ENCODE measurements at regions not wholly inside any gene's neighbourhood (a gene's known extent, or its start where the extent isn't known, plus 50 kb on each side); places are given as distances from the start of the nearest gene placed in this dataset.

DNA sequence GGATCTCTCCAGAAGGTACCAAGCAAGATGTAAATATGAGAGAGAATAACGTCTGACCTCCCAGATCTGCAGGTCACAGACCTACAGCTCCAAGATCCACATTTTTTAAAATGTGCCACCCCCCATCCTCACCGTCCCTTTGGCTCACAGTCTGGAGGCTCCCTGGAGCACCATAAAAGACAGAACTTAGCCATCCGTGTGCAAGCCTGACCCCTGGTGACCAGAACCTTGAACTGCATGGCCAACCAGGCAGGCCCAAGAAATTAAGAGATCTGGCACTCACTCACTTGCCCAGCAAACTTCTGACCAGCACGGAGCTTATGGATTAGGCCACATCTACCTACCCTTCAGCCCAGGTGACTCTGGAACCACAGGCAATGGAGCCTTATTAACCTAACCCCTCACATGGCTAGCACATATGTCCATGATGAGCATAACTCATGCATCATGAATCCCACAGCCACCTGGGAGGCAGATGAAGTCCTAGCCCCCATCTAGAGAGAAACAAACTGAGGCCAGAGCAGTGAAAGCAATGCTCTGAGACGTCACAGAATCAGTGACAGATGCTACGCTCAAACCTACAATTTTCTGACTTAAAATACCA lies 275.3 kb downstream of the UACA start:
- Histone ChIP-seq H3K36me3 (ENCODE audit: insufficient read depth, low read length) (no peaks in the 10 kb centered on the region), H3K9me3 (ENCODE audit: insufficient read depth, low read depth, low read length) (no peaks in the 10 kb centered on the region), H3K9ac (ENCODE audit: low read depth, low read length) (no peak overlapping the region), H3K27me3 (ENCODE audit: insufficient read depth, low read length) (no peaks in the 10 kb centered on the region), H3K27ac (ENCODE audit: low read depth, low read length) (no peak overlapping the region), H3K4me1 (ENCODE audit: insufficient read depth, low read length) (no peaks in the 10 kb centered on the region), H3K4me3 (ENCODE audit: low read length) (no peak overlapping the region)
- 35% methylated on average over 6 of the region's 6 CpGs for WGBS

DNA sequence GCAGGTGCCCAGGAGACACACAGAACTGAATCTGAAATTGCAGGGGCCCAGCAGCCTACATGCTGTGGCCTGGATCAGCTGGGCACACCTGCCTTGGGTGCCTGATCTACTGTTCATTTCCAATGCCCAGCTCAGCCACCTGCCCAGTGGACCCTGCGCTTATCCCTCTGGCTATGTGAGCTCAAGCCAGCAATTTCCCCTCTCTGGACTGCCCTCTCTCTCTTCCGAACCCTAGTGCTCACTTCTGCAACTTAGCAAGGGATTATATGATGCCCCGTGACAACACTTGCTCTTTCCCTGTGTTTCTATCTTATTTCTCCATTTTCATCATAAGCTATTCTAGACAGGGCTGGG lies 276.0 kb downstream of the UACA start:
- H3K9me3 ChIP-seq (ENCODE audit: insufficient read depth, low read depth, low read length) = no peaks in the 10 kb centered on the region
- 94% methylated on average over 3 of the region's 3 CpGs for WGBS
- H3K9ac ChIP-seq (ENCODE audit: low read depth, low read length) = no peak overlapping the region
- H3K27ac ChIP-seq (ENCODE audit: low read depth, low read length) = no peak overlapping the region
- no peaks in the 10 kb centered on the region for H3K27me3 ChIP-seq (ENCODE audit: insufficient read depth, low read length)
- no peaks in the 10 kb centered on the region for H3K36me3 ChIP-seq (ENCODE audit: insufficient read depth, low read length)
- no peaks in the 10 kb centered on the region for H3K4me1 ChIP-seq (ENCODE audit: insufficient read depth, low read length)
- no peak overlapping the region for H3K4me3 ChIP-seq (ENCODE audit: low read length)

DNA sequence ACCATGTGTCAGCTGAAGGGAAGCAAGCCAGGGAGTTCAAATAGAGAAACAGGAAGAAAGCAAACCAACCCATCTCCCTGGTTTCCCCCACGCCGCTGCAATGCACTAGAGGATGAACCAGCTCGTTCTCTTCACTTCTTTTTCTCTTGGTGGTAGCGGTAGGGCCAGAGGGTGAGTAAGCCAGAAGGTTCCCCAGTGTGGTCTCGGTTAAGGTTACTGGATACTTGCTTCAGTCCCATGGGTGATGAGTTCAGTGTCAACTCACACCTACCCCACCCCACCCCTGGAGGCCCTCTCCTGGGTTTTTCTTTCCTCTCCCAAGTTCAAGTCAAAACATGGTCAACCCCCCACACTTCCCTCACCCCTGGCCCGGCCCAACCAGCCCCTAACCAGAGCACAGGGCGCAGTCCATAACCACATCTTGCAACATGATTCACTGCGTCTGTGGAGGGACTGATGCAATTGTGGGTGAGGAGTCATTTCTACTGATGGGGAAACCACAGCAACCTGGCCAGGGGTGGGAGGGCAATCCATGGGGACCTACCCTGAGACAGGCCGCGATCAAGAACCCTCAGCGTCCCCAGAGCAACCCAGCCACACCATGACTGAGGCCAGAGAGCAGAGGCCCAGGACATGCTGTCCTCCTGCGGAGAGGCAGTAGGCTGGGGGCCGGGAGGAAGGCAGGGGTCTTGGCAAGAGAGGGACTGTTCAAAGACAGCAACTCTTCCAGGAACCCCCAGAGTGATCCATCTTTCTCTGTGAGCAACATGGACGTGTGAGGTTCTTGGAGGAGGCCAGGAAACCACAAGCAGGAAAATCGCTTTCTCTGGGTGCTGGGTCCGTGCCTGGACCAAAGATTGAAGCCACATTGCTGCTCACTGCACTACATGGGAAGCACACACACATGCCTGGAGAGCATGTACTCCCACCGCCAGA lies 276.6 kb downstream of the UACA start:
- Histone ChIP-seq H3K36me3 (ENCODE audit: insufficient read depth, low read length) (no peaks in the 10 kb centered on the region), H3K9ac (ENCODE audit: low read depth, low read length) (no peak overlapping the region), H3K27me3 (ENCODE audit: insufficient read depth, low read length) (no peaks in the 10 kb centered on the region), H3K4me3 (ENCODE audit: low read length) (no peak overlapping the region), H3K4me1 (ENCODE audit: insufficient read depth, low read length) (no peaks in the 10 kb centered on the region), H3K9me3 (ENCODE audit: insufficient read depth, low read depth, low read length) (no peaks in the 10 kb centered on the region), H3K27ac (ENCODE audit: low read depth, low read length) (no peak overlapping the region)
- WGBS = 86% methylated on average over 17 of the region's 17 CpGs

DNA sequence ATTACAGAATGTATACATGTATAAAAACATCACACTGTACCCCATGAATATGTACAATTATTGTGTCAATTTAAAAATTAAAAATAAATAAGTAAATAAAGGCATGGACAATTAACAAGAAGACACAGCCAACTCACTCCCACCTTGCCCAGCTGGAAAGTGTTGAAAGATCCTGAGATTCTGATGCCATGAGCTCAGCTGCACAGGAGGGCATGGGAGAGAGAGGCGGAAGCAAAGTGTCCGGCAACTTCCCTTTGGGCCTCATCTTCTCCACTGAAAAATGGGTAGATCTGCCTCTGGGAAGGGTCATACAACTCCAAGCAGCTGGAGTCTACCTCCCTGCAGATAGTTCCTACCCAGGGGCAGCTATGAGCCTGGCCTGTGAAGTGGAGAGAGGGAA lies 277.3 kb downstream of the UACA start:
- Histone ChIP-seq H3K4me3 (ENCODE audit: low read length) (no peak overlapping the region), H3K27me3 (ENCODE audit: insufficient read depth, low read length) (no peaks in the 10 kb centered on the region), H3K4me1 (ENCODE audit: insufficient read depth, low read length) (no peaks in the 10 kb centered on the region), H3K9me3 (ENCODE audit: insufficient read depth, low read depth, low read length) (no peaks in the 10 kb centered on the region), H3K36me3 (ENCODE audit: insufficient read depth, low read length) (no peaks in the 10 kb centered on the region), H3K9ac (ENCODE audit: low read depth, low read length) (no peak overlapping the region), H3K27ac (ENCODE audit: low read depth, low read length) (no peak overlapping the region)
- 89% methylated on average over 2 of the region's 2 CpGs for WGBS

DNA sequence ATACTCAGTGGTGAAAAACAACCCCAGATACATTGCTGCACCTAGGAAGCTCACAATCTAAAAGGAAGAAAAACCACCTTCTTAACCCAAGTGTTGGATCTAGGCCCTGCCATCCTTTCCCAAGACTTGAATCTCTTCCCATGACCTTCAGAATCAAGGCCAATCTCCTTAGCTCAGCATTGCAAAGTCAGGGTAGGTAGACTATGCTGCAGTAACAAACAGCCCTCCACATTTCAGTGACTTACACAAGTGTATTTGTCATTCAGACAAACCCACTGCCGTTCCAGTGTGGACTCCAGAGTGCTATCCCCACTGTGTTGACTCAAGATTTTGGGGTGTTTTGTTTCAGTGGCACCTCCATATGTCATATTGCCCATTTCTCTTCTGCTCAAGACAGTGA lies 278.4 kb downstream of the UACA start:
- Histone ChIP-seq H3K9ac (ENCODE audit: low read depth, low read length) (no peak overlapping the region), H3K9me3 (ENCODE audit: insufficient read depth, low read depth, low read length) (no peaks in the 10 kb centered on the region), H3K27me3 (ENCODE audit: insufficient read depth, low read length) (no peaks in the 10 kb centered on the region), H3K27ac (ENCODE audit: low read depth, low read length) (no peak overlapping the region), H3K36me3 (ENCODE audit: insufficient read depth, low read length) (no peaks in the 10 kb centered on the region), H3K4me3 (ENCODE audit: low read length) (no peak overlapping the region), H3K4me1 (ENCODE audit: insufficient read depth, low read length) (no peaks in the 10 kb centered on the region)
- 35% methylated on average over 1 of the region's 1 CpG for WGBS

DNA sequence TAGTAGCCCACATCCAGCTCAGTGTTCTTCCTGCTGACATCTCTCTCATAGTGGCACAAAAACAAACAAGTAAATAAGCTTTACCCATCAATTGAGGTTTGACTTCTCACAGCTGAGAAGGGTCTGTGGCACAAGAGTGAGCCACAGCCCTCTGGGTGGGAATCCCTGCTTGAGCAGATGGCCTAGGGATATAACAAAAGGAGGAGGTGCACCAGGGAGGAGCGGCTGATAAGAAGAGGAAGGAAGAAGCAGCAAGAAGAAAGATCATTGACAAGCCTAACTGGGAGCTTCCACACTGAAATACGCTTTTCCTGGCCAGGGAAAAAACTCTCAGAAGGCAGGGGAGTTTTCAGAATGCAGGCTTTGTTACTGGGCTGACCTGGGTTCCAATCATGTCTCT lies 279.8 kb downstream of the UACA start:
- WGBS = 88% methylated on average over 2 of the region's 2 CpGs
- no peaks in the 10 kb centered on the region for H3K9me3 ChIP-seq (ENCODE audit: insufficient read depth, low read depth, low read length)
- no peak overlapping the region for H3K9ac ChIP-seq (ENCODE audit: low read depth, low read length)
- H3K4me3 ChIP-seq (ENCODE audit: low read length) = no peak overlapping the region
- H3K27me3 ChIP-seq (ENCODE audit: insufficient read depth, low read length) = no peaks in the 10 kb centered on the region
- no peaks in the 10 kb centered on the region for H3K4me1 ChIP-seq (ENCODE audit: insufficient read depth, low read length)
- no peaks in the 10 kb centered on the region for H3K36me3 ChIP-seq (ENCODE audit: insufficient read depth, low read length)
- H3K27ac ChIP-seq (ENCODE audit: low read depth, low read length) = no peak overlapping the region

DNA sequence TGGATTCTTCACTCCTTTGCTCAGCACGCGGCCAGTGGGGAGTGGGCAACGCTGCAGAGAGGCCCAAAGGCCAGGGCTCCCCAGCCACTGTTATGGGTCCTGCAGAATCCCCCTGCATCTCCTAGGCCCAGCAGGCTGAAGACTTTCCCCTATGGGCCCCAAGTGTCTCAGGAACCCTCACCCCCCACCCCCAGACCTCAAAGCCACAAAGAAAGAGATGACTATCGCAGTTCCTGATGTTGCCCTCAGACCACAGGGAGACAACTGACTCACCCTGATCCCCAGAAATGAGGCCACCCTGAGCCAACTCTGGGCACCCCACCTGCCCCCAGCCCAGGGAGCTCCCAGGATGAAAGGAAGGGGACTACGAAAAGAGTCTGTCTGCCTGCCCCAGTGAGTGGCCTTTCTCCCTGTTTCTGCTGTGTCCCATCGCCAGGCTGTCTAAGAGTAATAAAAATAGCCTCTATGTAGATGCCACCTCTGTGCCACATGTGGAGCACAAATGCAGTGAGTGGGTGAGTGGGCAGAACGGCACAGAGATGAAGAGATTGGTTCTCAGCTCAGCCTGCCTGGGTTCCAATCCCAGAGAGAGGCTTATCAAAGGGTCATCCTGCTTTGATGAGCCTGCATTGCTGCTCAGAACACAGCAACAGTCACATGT lies 283.0 kb downstream of the UACA start:
- Histone ChIP-seq H3K27ac (ENCODE audit: low read depth, low read length) (no peak overlapping the region), H3K4me3 (ENCODE audit: low read length) (no peak overlapping the region), H3K4me1 (ENCODE audit: insufficient read depth, low read length) (no peaks in the 10 kb centered on the region), H3K36me3 (ENCODE audit: insufficient read depth, low read length) (no peaks in the 10 kb centered on the region), H3K9me3 (ENCODE audit: insufficient read depth, low read depth, low read length) (no peaks in the 10 kb centered on the region), H3K27me3 (ENCODE audit: insufficient read depth, low read length) (no peaks in the 10 kb centered on the region), H3K9ac (ENCODE audit: low read depth, low read length) (no peak overlapping the region)
- 89% methylated on average over 7 of the region's 7 CpGs for WGBS

DNA sequence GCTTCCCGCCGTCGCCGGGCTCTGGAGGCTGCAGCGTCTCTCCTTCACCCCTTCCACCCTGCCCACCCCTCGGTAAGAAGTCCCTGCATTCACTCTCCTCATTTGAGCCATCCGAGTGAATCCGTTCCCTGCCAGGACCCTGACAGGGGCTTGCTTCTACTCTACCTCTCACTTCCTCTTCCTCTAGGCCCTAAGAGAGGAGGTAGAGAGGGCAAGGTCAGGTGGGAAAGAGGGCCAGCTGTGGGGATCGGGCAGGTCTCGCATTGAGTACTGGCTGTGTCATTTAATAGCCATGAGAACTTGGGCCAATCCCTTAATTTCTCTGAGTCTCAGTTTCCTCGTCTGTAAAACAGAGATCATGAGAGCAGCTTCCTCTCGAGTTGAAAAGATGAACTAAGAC lies 283.6 kb downstream of the UACA start:
- Histone ChIP-seq H3K36me3 (ENCODE audit: insufficient read depth, low read length) (no peaks in the 10 kb centered on the region), H3K9ac (ENCODE audit: low read depth, low read length) (no peak overlapping the region), H3K27ac (ENCODE audit: low read depth, low read length) (no peak overlapping the region), H3K4me3 (ENCODE audit: low read length) (no peak overlapping the region), H3K27me3 (ENCODE audit: insufficient read depth, low read length) (no peaks in the 10 kb centered on the region), H3K4me1 (ENCODE audit: insufficient read depth, low read length) (no peaks in the 10 kb centered on the region), H3K9me3 (ENCODE audit: insufficient read depth, low read depth, low read length) (no peaks in the 10 kb centered on the region)
- WGBS = 92% methylated on average over 12 of the region's 12 CpGs

DNA sequence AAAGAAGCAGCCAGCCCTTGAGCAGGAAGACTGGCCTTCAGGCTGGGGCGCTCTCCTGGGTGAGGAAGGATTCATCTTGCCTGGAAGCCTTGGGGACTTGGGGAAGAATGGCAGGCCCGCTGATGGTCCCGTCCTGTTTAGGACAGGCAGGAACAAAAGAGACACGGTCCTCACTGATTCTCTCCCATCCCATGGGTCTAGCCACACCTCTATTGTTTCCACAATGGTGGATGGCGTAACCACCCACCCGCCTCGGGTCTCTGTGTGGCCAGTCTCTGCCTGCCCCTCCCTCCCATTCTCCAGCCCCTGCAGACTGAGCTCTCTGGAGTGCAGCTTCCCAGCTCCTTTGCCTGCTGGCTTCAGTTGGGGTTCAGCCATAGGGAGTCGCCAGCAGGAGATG lies 284.3 kb downstream of the UACA start:
- Histone ChIP-seq H3K9ac (ENCODE audit: low read depth, low read length) (no peak overlapping the region), H3K4me3 (ENCODE audit: low read length) (no peak overlapping the region), H3K4me1 (ENCODE audit: insufficient read depth, low read length) (no peaks in the 10 kb centered on the region), H3K9me3 (ENCODE audit: insufficient read depth, low read depth, low read length) (no peaks in the 10 kb centered on the region), H3K27me3 (ENCODE audit: insufficient read depth, low read length) (no peaks in the 10 kb centered on the region), H3K27ac (ENCODE audit: low read depth, low read length) (no peak overlapping the region), H3K36me3 (ENCODE audit: insufficient read depth, low read length) (no peaks in the 10 kb centered on the region)
- WGBS = 82% methylated on average over 8 of the region's 8 CpGs

DNA sequence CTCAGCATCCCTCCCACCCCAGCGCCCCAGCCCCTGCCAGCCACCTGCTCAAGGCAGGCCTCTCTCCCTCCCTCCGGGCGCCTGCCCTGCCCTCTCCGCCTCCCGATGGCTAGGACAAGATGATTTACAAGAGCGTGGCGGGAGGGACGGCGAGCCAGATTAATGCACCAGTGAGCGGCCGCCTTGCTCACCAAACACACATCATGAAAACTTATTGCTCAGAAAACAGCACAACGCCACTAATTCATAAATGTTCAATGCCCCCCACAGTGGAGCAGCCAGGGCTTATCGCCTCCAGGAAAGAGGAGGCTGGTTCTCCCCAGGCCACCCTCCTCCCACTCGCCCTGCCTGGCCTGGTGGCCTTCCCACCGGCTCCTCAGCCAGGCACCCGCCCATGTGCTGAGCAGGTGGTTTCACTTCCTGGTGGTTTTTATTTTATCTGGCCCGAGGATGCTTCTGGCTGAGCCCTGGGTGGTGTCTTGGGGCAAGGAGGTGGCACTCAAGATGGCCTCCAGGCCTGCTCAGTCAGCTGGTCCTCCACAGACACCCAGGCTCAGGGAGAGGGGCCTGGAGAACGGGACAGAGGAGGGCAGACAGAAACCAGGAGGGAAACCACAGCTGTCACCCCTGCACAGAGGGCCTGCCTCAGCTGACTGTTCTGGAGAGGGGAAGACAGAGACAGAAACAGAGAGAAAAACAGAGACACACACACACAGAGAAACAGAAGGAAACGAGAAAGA lies 284.9 kb downstream of the UACA start:
- Histone ChIP-seq H3K4me1 (ENCODE audit: insufficient read depth, low read length) (no peaks in the 10 kb centered on the region), H3K4me3 (ENCODE audit: low read length) (no peak overlapping the region), H3K27me3 (ENCODE audit: insufficient read depth, low read length) (no peaks in the 10 kb centered on the region), H3K9ac (ENCODE audit: low read depth, low read length) (no peak overlapping the region), H3K9me3 (ENCODE audit: insufficient read depth, low read depth, low read length) (no peaks in the 10 kb centered on the region), H3K36me3 (ENCODE audit: insufficient read depth, low read length) (no peaks in the 10 kb centered on the region), H3K27ac (ENCODE audit: low read depth, low read length) (no peak overlapping the region)
- 89% methylated on average over 19 of the region's 19 CpGs for WGBS

DNA sequence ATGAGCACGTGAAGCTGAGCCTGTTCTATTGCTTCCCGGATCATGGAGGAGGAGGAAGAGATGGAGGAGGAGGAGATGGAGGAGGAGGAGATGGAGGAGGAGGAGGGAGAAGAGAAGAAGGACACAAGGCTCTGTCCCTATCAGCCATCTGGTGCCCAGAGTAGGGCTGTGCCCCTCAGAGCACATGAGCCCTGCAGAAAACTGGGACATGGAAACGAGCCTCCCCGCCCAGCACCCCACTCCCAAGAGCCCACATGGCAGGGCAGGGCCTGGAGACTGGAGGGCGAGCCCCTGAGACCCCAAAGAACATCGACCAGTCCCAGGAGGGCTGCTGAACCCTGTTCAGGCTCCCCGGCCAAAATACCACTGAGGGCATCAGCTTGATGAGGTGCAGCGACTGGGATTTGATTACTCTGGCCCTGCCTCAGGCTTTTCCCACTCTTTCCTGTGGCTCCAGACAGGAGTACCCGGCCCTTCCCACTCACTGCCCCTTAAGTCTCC lies 285.6 kb downstream of the UACA start:
- no peak overlapping the region for H3K4me3 ChIP-seq (ENCODE audit: low read length)
- no peaks in the 10 kb centered on the region for H3K9me3 ChIP-seq (ENCODE audit: insufficient read depth, low read depth, low read length)
- no peak overlapping the region for H3K9ac ChIP-seq (ENCODE audit: low read depth, low read length)
- 86% methylated on average over 9 of the region's 9 CpGs for WGBS
- H3K4me1 ChIP-seq (ENCODE audit: insufficient read depth, low read length) = no peaks in the 10 kb centered on the region
- no peaks in the 10 kb centered on the region for H3K36me3 ChIP-seq (ENCODE audit: insufficient read depth, low read length)
- no peak overlapping the region for H3K27ac ChIP-seq (ENCODE audit: low read depth, low read length)
- H3K27me3 ChIP-seq (ENCODE audit: insufficient read depth, low read length) = no peaks in the 10 kb centered on the region
